NCI-H774 (cell line): ENCODE measurements at regions not wholly inside any gene's neighbourhood (a gene's known extent, or its start where the extent isn't known, plus 50 kb on each side); places are given as distances from the start of the nearest gene placed in this dataset.

Experiments
- DNase-seq: peaks from one replicate; lab custom pipeline; 2025; lab: John Stamatoyannopoulos, UW

- no peak for DNase-seq
These were observed 625.4 kb downstream of the KCNJ2 start for GRCh38 chr17:70794738-70795137.

GRCh38 chr17:70795620-70796019 lies 626.3 kb downstream of the KCNJ2 start:
- no peak for DNase-seq

GRCh38 chr17:70796757-70797156 lies 627.4 kb downstream of the KCNJ2 start:
- no peak for DNase-seq

- no peak for DNase-seq
These were observed 627.8 kb downstream of the KCNJ2 start for GRCh38 chr17:70797166-70797565.

GRCh38 chr17:70804161-70804560 lies 634.8 kb downstream of the KCNJ2 start:
- no peak for DNase-seq

GRCh38 chr17:70808596-70808995 lies 639.3 kb downstream of the KCNJ2 start:
- no peak for DNase-seq

GRCh38 chr17:70810609-70811008 lies 641.3 kb downstream of the KCNJ2 start:
- no peak for DNase-seq

GRCh38 chr17:70813355-70813930 lies 644.1 kb downstream of the KCNJ2 start:
- no peak for DNase-seq

GRCh38 chr17:70819183-70819582 lies 649.9 kb downstream of the KCNJ2 start:
- DNase-seq: no peak

- no peak for DNase-seq
These were observed 650.9 kb downstream of the KCNJ2 start for GRCh38 chr17:70820276-70820675.

GRCh38 chr17:70825321-70826125 lies 656.2 kb downstream of the KCNJ2 start:
- no peak for DNase-seq

GRCh38 chr17:70829876-70830275 lies 660.5 kb downstream of the KCNJ2 start:
- DNase-seq: no peak

- DNase-seq: no peak
These were observed 664.7 kb downstream of the KCNJ2 start for GRCh38 chr17:70834039-70834438.

GRCh38 chr17:70848785-70849184 lies 679.5 kb downstream of the KCNJ2 start:
- DNase-seq: no peak

- DNase-seq: peak; percentile 87
These were observed 686.2 kb downstream of the KCNJ2 start for GRCh38 chr17:70855401-70856054.

GRCh38 chr17:70857351-70857750 lies 688.0 kb downstream of the KCNJ2 start:
- DNase-seq: no peak

- DNase-seq: no peak
These were observed 690.5 kb downstream of the KCNJ2 start for GRCh38 chr17:70859829-70860228.

GRCh38 chr17:70862295-70862694 lies 693.0 kb downstream of the KCNJ2 start:
- no peak for DNase-seq

- DNase-seq: no peak
These were observed 694.3 kb downstream of the KCNJ2 start for GRCh38 chr17:70863436-70864248.

- no peak for DNase-seq
These were observed 696.9 kb downstream of the KCNJ2 start for GRCh38 chr17:70865993-70866804.

- DNase-seq: no peak
These were observed 698.8 kb downstream of the KCNJ2 start for GRCh38 chr17:70868149-70868548.
